ENCODE measurements at regions not wholly inside any gene's neighbourhood (a gene's known extent, or its start where the extent isn't known, plus 50 kb on each side); places are given as distances from the start of the nearest gene placed in this dataset.

DNA sequence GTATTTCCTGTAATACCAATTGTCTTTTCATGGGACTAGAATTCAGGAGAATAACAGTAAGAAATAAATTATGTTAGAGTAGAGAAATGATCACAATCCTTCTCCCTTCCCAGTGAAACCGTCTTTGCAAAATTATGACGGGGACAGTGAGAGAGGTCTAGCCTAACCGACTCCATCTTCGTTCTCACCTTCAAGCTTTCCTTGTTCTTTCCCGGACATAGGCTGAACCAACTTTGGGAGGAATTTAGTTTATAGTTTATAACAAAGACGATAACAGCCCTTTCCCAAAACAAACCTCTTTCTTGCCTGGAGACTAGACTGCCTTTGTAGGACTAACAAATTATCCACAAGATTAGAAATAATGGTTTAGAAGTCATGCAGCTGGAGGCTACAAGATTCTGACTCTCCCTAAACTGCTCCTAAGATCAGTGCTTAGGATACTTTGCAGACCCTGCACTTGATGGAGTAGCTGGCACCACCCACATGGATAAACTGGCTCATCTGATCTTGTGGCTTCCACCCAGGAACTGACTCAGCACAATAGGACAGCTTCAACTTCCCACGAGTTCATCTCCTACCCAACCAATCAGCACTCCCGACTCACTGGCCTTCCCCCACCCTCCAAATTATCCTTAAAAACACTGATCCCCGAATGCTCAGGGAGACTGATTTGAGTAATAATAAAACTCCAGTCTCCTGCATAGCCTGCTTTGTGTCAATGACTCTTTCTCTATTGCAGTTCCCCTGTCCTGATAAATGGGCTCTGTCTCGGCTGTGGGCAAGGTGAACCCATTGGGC is 521.2 kb upstream of the TBX3 start:
- TF ChIP-seq CTCF (IDR thresholded peaks at IDR 0.05; ENCODE audit: low read length) (no peak), EZH2 (IDR thresholded peaks at IDR 0.05; ENCODE audit: borderline replicate concordance, low read length) (no peak)
- no peak overlapping the region for H3K4me3 ChIP-seq (ENCODE audit: low read depth, low read length, poor library complexity, severe bottlenecking)
- no peaks in the 10 kb centered on the region for H3K9me2 ChIP-seq (ENCODE audit: low read depth, low read length)
- no peak overlapping the region for H2AFZ ChIP-seq (ENCODE audit: low read length)
- no peaks in the 10 kb centered on the region for H3K79me2 ChIP-seq (ENCODE audit: insufficient read depth, low read length)
- no peaks in the 10 kb centered on the region for H4K20me1 ChIP-seq (ENCODE audit: insufficient read depth, low read length)
- no peak overlapping the region for H3K4me2 ChIP-seq (ENCODE audit: low read length)
- no peaks in the 10 kb centered on the region for H3K36me3 ChIP-seq (ENCODE audit: insufficient read depth, low read length)
- no peak overlapping the region for H3K27ac ChIP-seq (ENCODE audit: low read depth, low read length, poor library complexity, severe bottlenecking)
- no peaks in the 10 kb centered on the region for H3K4me1 ChIP-seq (ENCODE audit: insufficient read depth, low read length, severe bottlenecking)
- H3K27me3 ChIP-seq (ENCODE audit: insufficient read depth, low read length), result no peaks in the 10 kb centered on the region
- H3K9ac ChIP-seq (ENCODE audit: low read length), result no peak overlapping the region
- no peaks in the 10 kb centered on the region for H3F3A ChIP-seq (ENCODE audit: insufficient read depth, low read length)
- H3K9me3 ChIP-seq (ENCODE audit: low read length), result no peaks in the 10 kb centered on the region

DNA sequence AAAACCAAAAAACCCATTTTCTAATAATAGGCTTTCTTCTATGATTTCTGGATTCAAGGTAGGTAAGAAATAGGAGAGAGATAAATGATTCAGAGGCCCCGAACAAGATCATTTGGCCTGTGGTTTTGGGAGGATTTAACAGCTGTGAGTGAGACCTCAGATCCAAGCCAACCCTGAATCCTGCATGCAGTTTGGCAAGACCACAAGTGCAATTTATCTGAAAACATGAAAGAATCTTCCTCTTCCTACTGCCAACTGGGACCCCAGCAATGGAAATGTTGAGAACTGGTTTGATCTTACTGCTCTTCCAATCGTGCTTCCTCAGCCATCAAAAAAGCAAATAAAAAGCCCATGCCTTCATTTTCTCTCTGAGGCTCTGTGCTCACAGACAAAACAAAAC is 519.7 kb upstream of the TBX3 start:
- no peak overlapping the region for H2AFZ ChIP-seq (ENCODE audit: low read length)
- no peak overlapping the region for H3K27ac ChIP-seq (ENCODE audit: low read depth, low read length, poor library complexity, severe bottlenecking)
- no peaks in the 10 kb centered on the region for H3K27me3 ChIP-seq (ENCODE audit: insufficient read depth, low read length)
- no peak for TF ChIP-seq CTCF (IDR thresholded peaks at IDR 0.05; ENCODE audit: low read length)
- TF ChIP-seq EZH2 (IDR thresholded peaks at IDR 0.05; ENCODE audit: borderline replicate concordance, low read length), result no peak
- no peaks in the 10 kb centered on the region for H3K9me3 ChIP-seq (ENCODE audit: low read length)
- H3K4me3 ChIP-seq (ENCODE audit: low read depth, low read length, poor library complexity, severe bottlenecking), result no peak overlapping the region
- H3K4me2 ChIP-seq (ENCODE audit: low read length), result no peak overlapping the region
- no peak overlapping the region for H3K9ac ChIP-seq (ENCODE audit: low read length)
- no peaks in the 10 kb centered on the region for H3F3A ChIP-seq (ENCODE audit: insufficient read depth, low read length)
- H3K36me3 ChIP-seq (ENCODE audit: insufficient read depth, low read length), result no peaks in the 10 kb centered on the region
- H3K9me2 ChIP-seq (ENCODE audit: low read depth, low read length), result no peaks in the 10 kb centered on the region
- H3K4me1 ChIP-seq (ENCODE audit: insufficient read depth, low read length, severe bottlenecking), result no peaks in the 10 kb centered on the region
- no peaks in the 10 kb centered on the region for H4K20me1 ChIP-seq (ENCODE audit: insufficient read depth, low read length)
- no peaks in the 10 kb centered on the region for H3K79me2 ChIP-seq (ENCODE audit: insufficient read depth, low read length)

GRCh38 chr12:115201966-115202365 is 518.0 kb upstream of the TBX3 start:
- H3K27me3 ChIP-seq (ENCODE audit: insufficient read depth, low read length), result no peaks in the 10 kb centered on the region
- no peak overlapping the region for H3K4me2 ChIP-seq (ENCODE audit: low read length)
- no peak overlapping the region for H2AFZ ChIP-seq (ENCODE audit: low read length)
- H3K9ac ChIP-seq (ENCODE audit: low read length), result no peak overlapping the region
- H3K9me2 ChIP-seq (ENCODE audit: low read depth, low read length), result no peaks in the 10 kb centered on the region
- no peak overlapping the region for H3K4me3 ChIP-seq (ENCODE audit: low read depth, low read length, poor library complexity, severe bottlenecking)
- H3F3A ChIP-seq (ENCODE audit: insufficient read depth, low read length), result no peaks in the 10 kb centered on the region
- TF ChIP-seq EZH2 (IDR thresholded peaks at IDR 0.05; ENCODE audit: borderline replicate concordance, low read length), result no peak
- no peak for TF ChIP-seq CTCF (IDR thresholded peaks at IDR 0.05; ENCODE audit: low read length)
- H3K9me3 ChIP-seq (ENCODE audit: low read length), result no peaks in the 10 kb centered on the region
- no peaks in the 10 kb centered on the region for H3K36me3 ChIP-seq (ENCODE audit: insufficient read depth, low read length)
- no peaks in the 10 kb centered on the region for H3K79me2 ChIP-seq (ENCODE audit: insufficient read depth, low read length)
- H3K4me1 ChIP-seq (ENCODE audit: insufficient read depth, low read length, severe bottlenecking), result no peaks in the 10 kb centered on the region
- no peak overlapping the region for H3K27ac ChIP-seq (ENCODE audit: low read depth, low read length, poor library complexity, severe bottlenecking)
- no peaks in the 10 kb centered on the region for H4K20me1 ChIP-seq (ENCODE audit: insufficient read depth, low read length)

Measured in OCI-LY1 (cell line).